Bone marrow (tissue), 2 donors: ENCODE measurements at regions not wholly inside any gene's neighbourhood (a gene's known extent, or its start where the extent isn't known, plus 50 kb on each side); places are given as distances from the start of the nearest gene placed in this dataset.
"Not testable (repeated sequence)": the region's sequence is repeated elsewhere in the genome, so short reads cannot be mapped to it uniquely, and the experiment has no call there.

Source experiments
- DNase-seq, 2 donors: peaks; one replicate each; lab custom pipeline; 2025; lab: John Stamatoyannopoulos, UW

DNA sequence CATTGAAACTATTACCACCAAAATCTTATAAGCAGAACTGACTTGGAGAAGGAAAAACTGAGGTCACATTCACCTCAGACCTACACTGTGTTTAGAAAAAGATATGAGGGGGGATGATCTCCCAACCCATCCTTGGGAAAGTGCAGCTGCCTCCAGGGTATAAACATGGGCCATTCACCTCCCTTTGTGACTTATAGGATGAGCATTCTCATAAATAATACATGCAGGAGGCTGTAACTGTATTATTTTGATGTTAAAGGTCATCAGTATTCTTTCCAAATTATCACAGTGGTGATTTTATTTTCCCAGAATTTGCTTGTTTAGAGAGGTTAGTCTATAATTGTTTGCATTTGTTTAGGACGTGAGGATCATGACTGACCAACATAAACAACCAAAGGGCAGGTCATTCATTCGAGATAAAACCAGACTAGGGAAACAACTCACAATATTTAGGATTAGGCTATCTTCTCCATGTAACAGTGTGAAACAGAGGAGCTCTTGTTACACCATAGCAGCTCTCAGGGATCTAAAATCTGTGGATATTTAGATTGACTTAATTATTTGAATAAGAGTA lies 109.2 kb upstream of the NR5A2 start:
- DNase-seq: no peak

DNA sequence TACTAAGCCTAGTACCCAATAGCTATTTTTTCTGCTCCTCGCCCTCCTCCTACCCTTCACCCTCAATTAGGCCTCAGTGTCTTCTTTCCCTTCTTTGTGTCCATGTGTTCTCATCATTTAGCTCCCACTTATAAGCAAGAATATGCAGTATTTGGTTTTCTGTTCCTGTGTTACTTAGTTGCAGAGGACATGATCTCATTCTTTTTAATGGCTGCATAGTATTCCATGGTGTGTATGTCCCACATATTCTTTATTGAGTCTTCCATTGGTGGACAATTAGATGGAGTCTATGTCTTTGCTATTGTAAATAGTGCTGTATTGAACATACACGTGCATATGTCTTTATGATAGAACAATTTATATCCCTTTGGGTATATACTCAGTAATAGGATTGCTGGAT lies 106.9 kb upstream of the NR5A2 start:
- no peak for DNase-seq

DNA sequence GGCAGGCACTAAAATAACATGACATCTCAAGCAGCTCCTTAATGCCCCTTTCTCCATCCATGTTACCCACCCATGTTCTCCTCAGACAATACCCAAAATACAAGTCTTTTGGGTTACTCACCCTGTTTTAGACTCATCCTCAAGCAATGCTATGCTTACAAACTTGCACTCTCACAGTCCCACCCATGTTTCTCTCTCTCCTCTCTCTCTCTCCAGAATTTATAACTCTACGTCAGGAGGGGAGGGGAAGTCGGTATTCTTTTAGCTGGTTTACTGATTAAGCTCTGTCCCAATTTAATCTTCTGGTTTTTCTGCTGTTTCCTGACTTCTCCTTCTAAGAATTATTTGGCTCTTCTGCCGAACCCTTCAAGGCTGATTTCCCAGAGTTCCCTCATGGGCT lies 98.0 kb upstream of the NR5A2 start:
- DNase-seq: peak in 1 of 2 donors; percentile 17

DNA sequence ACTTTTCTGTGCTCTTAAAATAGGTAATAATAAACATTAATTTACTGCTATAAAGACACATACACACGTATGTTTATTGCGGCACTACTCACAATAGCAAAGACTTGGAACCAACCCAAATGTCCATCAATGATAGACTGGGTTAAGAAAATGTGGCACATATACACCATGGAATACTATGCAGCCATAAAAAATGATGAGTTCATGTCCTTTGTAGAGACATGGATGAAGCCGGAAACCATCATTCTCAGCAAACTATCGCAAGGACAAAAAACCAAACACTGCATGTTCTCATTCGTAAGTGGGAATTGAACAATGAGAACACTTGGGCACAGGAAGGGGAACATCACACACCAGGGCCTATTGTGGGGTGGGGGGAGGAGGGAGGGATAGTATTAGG lies 97.4 kb upstream of the NR5A2 start:
- not testable (repeated sequence) for DNase-seq

DNA sequence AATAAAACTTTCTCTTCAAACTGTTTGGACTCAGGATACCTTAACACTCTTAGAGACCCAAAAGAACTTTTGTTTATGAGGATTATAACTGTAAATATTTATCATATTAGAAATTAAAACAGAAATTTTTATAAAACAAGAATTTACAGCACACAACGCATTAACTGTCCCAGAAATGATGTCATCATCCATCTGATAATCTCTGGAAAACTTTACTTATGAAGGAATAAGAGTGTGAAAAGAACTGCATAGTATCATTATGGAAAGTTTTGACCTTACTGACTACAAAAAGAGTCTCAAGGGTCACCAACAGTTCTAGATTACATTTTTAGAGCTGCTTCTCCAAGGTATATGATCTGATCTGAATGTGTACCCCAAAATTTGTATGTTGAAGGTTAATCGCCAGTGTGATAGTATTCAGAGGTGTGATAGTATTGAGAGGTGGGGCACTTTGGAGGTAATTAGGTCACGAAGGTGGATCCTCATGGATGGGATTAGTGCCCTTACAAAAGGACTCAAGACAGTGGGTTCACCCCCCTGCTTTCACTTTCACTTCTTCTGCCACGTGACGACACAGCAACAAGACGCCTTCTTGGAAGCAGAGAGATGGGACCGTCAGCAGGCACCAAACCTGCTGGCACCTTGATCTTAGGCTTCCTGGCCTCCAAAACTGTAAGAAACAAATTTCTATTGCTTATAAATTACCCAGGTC lies 95.7 kb upstream of the NR5A2 start:
- peak in 1 of 2 donors; percentile 60 for DNase-seq

DNA sequence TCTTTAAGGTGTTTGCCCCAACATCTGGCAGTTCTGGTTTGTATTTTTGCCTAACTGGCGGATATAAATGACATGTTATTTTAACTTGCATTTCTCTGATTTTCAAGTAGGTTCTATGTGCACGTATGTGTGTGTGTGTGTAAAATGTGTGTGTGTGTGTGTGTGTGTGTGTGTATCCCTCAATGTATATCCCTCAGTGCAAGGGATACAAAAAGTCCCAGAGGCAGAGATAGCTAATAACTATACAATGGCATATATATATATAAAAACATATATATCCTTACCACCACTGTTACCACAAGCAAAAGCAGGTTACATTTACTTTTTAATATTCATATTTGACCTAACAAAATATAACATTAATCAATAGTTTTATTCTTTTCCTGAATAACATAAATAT lies 95.0 kb upstream of the NR5A2 start:
- DNase-seq: no peak

DNA sequence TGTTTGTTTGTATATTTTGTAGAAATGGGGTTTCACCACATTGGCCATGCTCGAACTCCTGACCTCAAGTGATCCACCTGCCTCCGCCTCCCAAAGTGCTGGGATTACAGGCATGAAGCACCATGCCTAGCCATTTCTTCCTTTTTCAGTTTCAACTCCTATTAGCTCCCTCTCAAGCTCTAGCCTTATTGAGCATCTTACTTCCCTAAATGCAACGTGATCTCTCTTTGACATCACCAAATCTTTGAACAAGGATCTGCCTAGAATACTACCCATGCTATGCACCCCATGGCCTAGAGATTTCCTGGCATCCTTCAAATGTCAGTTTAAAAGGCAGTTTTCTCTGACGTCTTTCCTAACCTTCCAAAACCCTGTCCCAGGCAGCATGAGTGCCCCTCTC lies 91.1 kb upstream of the NR5A2 start:
- DNase-seq: no peak

DNA sequence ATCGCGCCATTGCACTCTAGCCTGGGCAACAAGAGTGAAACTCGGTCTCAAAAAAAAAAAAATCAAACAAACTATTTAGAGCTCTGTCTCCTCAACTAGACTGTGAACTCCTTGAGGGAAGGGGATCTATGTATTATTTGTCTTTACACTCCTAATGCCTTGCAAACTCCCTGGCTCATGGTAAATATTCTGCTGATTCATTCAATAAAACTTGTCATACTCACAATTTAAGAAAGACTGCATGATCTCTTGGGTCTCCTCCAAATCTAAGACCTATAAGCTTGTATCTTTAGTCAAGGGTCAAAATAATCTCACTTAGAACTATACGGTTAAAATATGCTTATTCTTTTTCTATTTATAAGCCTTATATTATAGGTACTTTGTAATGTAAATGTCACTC lies 90.3 kb upstream of the NR5A2 start:
- DNase-seq: no peak

DNA sequence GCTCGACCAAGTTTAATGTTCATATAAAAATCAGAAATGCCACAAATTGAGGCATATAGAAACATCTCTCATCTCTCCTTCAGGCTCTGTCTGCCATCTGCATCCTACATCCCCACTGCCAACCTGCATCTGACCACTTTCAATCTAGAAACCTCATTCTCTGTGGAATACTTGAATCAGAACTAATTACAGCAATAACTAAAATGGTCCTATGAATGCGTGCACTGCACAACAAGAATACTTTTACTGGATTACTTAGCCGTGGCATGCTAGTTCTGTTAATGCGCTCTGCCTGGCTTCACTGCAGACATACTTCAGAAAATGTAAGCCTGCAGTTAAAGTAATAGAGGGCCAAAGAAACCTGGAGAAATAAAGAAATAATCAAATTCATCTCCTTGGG lies 89.8 kb upstream of the NR5A2 start:
- DNase-seq: no peak

DNA sequence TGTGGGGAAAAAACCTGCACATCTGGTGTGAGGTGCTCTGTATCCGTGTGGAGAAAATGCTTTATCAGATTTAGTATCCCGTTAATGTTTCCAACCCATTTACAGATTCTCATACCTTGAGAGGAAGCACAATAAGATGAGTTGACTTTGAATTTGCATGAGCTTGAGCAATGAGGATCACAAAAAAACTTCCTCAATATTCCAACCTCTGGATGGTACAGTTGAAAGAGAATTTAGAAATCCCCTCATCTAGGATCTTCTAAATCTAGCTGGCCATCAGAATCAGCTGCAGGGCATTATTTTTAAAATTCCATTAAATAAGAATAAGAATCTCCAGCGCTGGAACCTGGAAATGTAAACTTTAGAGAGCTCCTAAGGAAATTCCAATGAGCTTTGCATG lies 82.5 kb upstream of the NR5A2 start:
- no peak for DNase-seq

DNA sequence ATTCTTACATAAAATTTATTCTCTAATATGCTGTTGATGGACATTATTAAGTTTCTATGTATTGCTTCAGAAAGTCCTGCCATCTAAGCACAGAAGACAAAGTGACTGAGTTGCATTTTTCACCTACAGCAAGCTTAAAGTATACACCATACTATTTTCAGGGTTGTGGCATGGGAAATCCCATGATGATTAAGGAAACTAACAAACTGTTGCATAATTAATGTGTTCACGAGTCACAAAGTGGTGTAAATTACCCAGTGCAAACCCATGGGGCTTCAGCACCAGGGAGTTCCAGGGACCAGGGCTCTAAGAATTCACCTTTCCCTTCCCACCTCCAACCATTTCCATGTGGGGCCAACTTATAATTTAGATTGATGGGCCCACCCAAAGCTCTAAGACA lies 81.9 kb upstream of the NR5A2 start:
- DNase-seq: no peak

DNA sequence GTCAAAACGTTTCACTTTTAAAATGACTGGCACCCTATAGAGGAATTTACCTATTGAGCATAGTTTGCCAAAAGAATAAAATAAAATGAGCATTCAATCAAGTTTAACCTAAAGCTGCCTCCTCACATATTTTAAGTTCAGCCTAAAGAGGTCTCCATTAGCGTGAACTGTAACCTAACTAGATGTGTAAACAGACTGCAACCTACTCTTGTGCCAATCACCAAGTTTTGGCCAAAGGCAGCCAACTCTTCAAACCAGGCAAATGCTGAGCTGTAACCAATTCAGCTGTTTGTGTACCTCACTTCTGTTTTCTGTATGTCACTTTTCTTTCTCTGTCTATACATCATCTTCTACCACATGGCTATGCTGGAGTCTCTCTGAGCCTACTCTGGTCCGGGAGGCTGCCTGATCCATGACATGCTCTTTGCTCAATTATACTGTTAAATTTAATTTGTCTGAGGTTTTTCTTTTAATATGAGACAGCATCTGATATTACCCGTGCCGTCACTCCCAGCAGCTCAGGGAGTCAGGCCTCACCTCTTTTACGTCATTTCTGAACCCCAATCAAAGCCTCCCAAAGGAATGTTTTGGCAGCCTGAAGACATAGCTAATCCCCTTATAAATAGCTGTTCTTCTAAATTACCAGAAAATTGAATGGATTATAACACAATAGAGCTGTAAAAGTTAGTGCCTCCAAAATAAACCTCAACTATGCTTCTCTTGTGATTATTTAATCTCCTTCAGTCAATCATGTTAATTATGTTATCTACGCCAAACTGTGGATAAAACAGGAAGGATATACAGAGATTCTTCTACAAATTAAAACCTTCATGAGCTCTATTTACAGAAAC lies 81.0 kb upstream of the NR5A2 start:
- no peak for DNase-seq

DNA sequence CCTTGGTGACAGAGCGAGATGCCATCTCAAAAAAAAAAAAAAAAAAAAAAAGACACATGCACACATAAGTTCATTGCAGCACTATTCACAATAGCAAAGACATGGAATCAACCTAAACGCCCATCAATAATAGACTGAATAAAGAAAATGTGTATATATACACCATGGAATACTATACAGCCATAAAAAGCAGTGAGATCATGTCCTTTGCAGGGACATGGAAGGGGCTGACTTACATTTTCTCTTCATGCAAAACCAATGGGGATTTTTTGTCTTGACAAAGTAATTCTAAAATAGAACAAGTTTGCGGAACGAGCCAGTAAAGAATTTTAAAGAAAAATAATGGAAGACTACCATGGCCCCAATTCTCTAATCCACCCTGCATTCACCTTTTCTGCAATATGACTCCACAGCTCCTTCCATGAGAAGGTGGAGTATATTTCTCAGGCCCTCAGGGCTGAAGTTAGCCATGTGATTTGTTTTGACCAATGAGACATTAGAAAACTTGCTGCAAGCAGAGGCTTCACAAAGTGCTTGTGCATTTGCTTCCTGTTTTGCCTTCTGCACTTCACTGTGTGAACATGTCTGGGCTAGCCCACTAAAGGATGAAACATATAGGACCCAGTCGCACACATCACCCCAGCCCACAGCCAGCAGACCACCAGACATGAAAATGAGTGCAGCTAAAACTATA lies 78.8 kb upstream of the NR5A2 start:
- no peak for DNase-seq

DNA sequence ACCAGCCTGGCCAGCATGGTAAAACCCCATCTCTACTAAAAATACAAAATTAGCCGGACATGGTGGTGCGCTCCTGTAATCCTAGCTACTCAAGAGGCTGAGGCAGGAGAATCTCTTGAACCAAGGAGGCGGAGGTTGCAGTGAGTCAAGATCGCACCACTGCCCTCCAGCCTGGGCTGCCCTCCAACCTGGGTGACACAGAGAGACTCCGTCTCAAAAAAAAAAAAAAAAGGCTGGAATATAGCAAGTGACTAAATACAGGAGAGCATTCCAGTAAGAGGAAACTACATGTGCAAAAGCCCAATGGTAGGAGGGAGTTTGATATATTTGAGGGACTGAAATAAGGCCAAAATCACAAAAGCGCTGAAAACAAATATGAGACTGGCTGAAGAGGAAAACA lies 76.5 kb upstream of the NR5A2 start:
- DNase-seq: not testable (repeated sequence)

DNA sequence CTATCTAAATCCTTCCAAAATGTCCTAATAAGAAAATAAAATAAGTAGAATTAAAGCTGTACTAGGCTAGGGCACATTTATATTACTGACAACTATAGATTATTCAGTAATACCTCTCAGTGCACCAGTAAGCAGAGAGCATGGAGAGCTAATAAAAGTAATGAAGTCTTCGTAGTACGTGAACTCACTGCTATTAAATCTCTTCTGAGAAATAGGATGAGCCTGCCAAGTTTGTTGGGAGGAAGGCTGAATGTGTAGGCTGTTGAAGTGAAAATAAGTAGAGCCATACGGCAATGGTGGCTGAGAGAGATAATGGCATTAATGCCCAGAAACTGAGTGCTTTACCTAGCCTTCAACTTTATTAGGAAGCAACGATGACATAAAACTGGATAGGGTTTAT lies 73.9 kb upstream of the NR5A2 start:
- no peak for DNase-seq

DNA sequence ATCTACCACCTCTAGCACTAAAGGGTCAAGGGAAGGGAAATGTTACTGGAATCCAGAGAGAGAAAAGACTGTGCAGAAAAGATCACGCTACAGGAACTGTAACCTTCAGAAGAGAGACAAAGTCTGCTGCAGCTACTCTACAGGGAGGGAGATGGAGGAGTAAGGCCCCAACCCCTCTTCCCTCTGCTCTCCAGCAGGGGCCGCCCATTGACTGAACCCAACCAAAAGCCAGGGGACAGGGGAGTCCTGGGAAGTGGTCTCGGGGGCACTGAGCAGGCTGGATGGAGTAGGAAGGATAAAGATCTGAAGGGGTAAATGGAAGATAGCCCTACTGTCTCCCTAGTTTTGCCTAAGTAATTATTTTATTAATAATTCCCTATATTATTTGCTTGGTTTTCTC lies 72.8 kb upstream of the NR5A2 start:
- no peak for DNase-seq

DNA sequence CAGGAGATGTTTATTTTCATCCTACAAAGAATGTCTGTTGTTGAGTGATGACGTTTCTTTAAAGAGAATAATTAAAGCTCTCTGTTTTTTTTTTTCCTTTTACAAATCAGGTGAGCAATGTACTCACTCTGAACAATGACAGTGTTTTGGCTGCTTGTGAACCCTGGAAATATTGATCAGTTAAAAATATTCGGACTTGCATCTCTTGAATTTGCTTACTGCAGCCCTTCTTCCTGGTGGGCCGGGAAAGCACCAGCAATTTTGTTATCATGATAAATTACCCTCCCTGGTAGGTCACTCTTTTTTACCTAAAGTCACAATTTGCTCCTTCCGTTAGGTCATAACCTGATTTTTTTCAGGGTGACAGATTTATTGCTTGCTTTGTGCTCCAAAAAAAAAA lies 72.3 kb upstream of the NR5A2 start:
- no peak for DNase-seq

DNA sequence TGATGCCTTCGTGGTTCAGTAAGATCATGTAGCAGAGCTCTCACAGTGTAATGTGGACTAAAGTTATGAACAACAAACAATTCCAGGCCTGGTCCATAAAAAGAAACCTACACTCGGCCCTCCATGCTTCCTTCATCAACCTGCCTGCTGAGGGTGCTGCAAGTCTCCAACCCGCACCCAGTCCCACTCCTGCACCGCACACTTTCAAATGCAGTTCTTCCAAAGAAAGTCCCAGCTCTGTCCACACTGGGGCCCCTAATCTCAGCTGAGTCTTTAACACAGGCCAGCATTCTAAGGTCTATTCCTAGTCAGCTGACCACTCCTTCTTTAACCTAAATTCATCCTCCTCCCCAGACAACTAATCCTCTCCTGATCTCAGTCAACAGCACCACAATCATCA lies 71.5 kb upstream of the NR5A2 start:
- no peak for DNase-seq

DNA sequence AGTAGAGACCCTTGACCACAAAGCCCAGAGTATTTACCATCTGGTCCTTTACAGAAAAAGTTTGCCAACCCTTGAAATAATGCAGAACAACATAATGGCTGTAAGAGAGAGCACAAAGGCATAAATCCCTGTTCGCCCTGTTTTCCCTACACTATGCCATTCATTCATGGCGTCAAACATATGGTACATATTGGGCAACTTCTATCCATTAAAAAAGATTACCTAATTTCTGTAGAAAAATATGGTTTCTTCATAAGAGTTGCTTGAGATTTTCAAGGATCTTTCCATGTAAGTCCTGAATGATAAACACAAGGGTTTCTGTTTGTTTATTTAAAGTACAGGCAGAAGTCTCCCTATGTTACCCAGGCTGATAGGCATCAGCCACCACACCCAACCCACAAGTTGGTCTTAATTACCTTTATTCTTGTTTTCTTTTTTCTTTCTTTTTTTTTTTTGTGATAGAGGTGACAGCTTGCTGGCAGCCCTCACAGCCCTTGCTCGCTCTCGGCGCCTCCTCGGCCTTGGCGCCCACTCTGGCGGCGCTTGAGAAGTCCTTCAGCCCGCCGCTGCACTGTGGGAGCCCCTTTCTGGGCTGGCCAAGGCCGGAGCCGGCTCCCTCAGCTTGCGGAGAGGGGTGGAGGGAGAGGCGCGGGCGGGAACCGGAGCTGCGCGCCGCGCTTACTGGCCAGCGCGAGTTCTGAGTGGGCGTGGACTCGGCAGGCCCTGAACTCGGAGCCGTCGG lies 68.3 kb upstream of the NR5A2 start:
- no peak for DNase-seq

DNA sequence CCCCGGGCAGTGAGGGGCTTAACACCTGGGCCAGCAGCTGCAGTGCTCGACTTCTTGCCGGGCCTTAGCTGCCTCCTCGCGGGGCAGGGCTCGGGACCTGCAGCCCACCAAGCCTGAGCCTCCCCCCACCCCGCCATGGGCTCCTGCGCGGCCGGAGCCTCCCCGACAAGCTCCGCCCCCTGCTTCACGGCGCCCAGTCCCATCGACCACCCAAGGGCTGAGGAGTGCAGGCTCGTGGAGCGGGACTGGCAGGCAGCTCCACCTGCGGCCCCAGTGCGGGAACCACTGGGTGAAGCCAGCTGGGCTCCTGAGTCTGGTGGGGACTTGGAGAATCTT lies 67.8 kb upstream of the NR5A2 start:
- DNase-seq: no peak

DNA sequence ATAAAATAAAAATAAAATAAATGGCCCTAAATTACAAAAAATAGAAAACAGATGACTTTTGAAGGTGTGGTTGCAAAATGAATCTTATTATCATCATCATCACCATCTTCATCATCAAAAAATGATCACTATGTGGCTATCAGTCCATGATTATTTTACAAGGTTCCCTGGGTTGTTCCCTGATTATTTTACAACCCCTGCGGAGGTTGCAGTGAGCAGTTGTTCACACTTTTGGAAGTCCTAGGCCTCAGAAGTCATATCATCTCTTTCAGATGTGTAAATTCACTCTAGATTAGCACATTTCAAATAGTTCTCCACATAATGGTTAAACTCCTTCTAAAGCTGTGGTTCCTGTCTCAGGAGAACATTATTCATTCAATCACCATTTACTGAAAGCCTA lies 57.4 kb upstream of the NR5A2 start:
- no peak for DNase-seq

DNA sequence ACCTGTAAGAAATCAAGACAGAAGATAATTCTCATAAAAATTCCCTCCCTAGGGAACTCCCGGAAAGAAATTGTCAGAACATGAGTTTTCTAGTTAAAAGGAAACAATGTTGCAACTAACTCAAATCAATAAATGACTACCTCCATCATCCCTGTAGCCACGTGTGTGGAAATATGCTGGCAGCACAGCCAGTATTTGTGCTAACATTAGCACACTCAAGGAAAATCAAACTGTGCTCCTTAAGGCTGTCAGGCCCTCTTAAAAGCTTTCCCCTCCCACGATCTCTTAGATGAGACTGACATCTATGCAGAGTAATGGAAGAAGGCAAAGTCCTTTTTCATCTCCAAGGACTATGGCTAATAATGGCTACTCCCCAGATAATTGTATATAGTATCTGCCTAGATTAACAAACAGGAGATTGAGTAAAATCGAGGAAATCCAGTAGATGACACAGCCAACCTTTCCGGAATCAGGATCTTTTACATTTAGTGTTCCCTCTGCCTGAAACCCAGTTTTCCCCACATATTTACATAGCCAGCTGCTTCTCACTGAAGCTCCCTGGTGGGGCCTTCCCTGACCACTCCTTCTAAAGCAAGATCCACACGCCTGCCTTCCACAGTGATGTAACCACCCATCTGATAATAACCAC lies 50.9 kb upstream of the NR5A2 start:
- DNase-seq: no peak
